IMR-90 (cell line): ENCODE measurements at regions not wholly inside any gene's neighbourhood (a gene's known extent, or its start where the extent isn't known, plus 50 kb on each side); places are given as distances from the start of the nearest gene placed in this dataset.

Experiments
- ATAC-seq: fragments of 200-7000 bp; cut with Tn5 transposase; 2 replicates; pipeline ENCODE4 v1.9.1; 2020; ENCODE audit warnings: low read depth, mild to moderate bottlenecking, moderate library complexity
- BruUV-seq: library from RNA; stranded (reverse); fragments of 400-500 nt; replicated peaks from 2 replicates; lab custom pipeline; 2021; lab: Mats Ljungman, UMichigan
- CTCF ChIA-PET: fragments of 300-600 bp; formaldehyde crosslinking; extraction: SDS; loops from one replicate; lab custom pipeline; 2021; ENCODE audit warnings: antibody characterized with exemption; lab: Yijun Ruan, JAX
- POLR2A ChIA-PET: fragments of 300-600 bp; sonication (Branson Sonifier 250); formaldehyde crosslinking; loops from one replicate; lab custom pipeline; 2022; ENCODE audit warnings: antibody characterized with exemption; ENCODE audit not compliant: unreplicated experiment; lab: Charles Lee
- DNase-seq: peaks from one replicate; pipeline ENCODE4 v3.0.0; 2013
- H2AFZ ChIP-seq: replicated peaks from 2 replicates; pipeline ENCODE3; 2013; ENCODE audit warnings: low read length, mild to moderate bottlenecking; ENCODE audit not compliant: poor library complexity
- H2AK5ac ChIP-seq: 2 replicates; pipeline ENCODE4 v1.6.1; 2013; ENCODE audit warnings: low read depth, low read length, inconsistent platforms
- H2AK9ac ChIP-seq: replicated peaks from 2 replicates; pipeline ENCODE3; 2013; ENCODE audit warnings: mild to moderate bottlenecking, low read depth, low read length, moderate library complexity; ENCODE audit not compliant: poor library complexity
- H2BK120ac ChIP-seq: 2 replicates; pipeline ENCODE4 v1.6.1; 2013; ENCODE audit warnings: low read depth, low read length, inconsistent platforms
- H2BK15ac ChIP-seq: 3 replicates; pipeline ENCODE4 v1.6.1; 2013; ENCODE audit warnings: low read depth, low read length, inconsistent platforms
- H2BK20ac ChIP-seq: 2 replicates; pipeline ENCODE4 v1.6.1; 2013; ENCODE audit warnings: low read depth, mild to moderate bottlenecking, inconsistent platforms, low read length, moderate library complexity
- H2BK5ac ChIP-seq: 2 replicates; pipeline ENCODE4 v1.6.1; 2013; ENCODE audit warnings: mild to moderate bottlenecking, low read depth, low read length, inconsistent platforms; ENCODE audit not compliant: poor library complexity, severe bottlenecking
- H3K14ac ChIP-seq: replicated peaks from 2 replicates; pipeline ENCODE4 v1.6.1; 2013; ENCODE audit warnings: low read depth, low read length, inconsistent platforms
- H3K18ac ChIP-seq: 2 replicates; pipeline ENCODE4 v1.6.1; 2013; ENCODE audit warnings: low read depth, low read length, control low read depth
- H3K23ac ChIP-seq: 2 replicates; pipeline ENCODE4 v1.6.1; 2013; ENCODE audit warnings: low read depth, low read length, inconsistent platforms
- H3K27ac ChIP-seq: 2 replicates; pipeline ENCODE4 v1.5.1; 2013; ENCODE audit warnings: mild to moderate bottlenecking, control low read depth, low read length; ENCODE audit not compliant: insufficient read depth
- H3K27me3 ChIP-seq: 2 replicates; pipeline ENCODE4 v1.6.1; 2013; ENCODE audit warnings: low read length; ENCODE audit not compliant: control insufficient read depth, insufficient read depth
- H3K36me3 ChIP-seq: 2 replicates; pipeline ENCODE4 v1.6.1; 2013; ENCODE audit warnings: low read length, mixed read lengths; ENCODE audit not compliant: control insufficient read depth, insufficient read depth
- H3K4ac ChIP-seq: 2 replicates; pipeline ENCODE4 v1.6.1; 2013; ENCODE audit warnings: low read depth, low read length, inconsistent platforms
- H3K4me1 ChIP-seq: 2 replicates; pipeline ENCODE4 v1.6.1; 2013; ENCODE audit warnings: low read length, mixed read lengths; ENCODE audit not compliant: control insufficient read depth, insufficient read depth
- H3K4me2 ChIP-seq: 2 replicates; pipeline ENCODE4 v1.6.1; 2013; ENCODE audit warnings: low read depth, mild to moderate bottlenecking, control low read depth, low read length, moderate library complexity
- H3K4me3 ChIP-seq: 2 replicates; pipeline ENCODE4 v1.5.1; 2013; ENCODE audit warnings: low read depth, mild to moderate bottlenecking, control low read depth, low read length, moderate library complexity; ENCODE audit not compliant: insufficient read depth
- H3K56ac ChIP-seq: 2 replicates; pipeline ENCODE4 v1.6.1; 2013; ENCODE audit warnings: low read length, inconsistent platforms; ENCODE audit not compliant: insufficient read depth; ENCODE audit errors: extremely low read depth
- H3K79me1 ChIP-seq, 2 experiments: 2 replicates each; pipeline ENCODE4 v1.6.1; 2013; ENCODE audit warnings: low read length in 2 of 2, inconsistent platforms in 1 of 2, low read depth in 1 of 2
- H3K9ac ChIP-seq: 2 replicates; pipeline ENCODE4 v1.6.1; 2013; ENCODE audit warnings: low read depth, low read length, control low read depth
- H3K9me1 ChIP-seq: 2 replicates; pipeline ENCODE4 v1.6.1; 2013; ENCODE audit warnings: low read length, inconsistent platforms; ENCODE audit not compliant: insufficient read depth
- H3K9me3 ChIP-seq: 2 replicates; pipeline ENCODE4 v1.6.1; 2013; ENCODE audit warnings: low read length; ENCODE audit not compliant: control insufficient read depth, insufficient read depth
- H4K20me1 ChIP-seq: 2 replicates; pipeline ENCODE4 v1.6.1; 2013; ENCODE audit warnings: low read length, inconsistent platforms; ENCODE audit not compliant: insufficient read depth
- H4K5ac ChIP-seq: 2 replicates; pipeline ENCODE4 v1.6.1; 2013; ENCODE audit warnings: mild to moderate bottlenecking, low read depth, low read length, control low read depth
- H4K8ac ChIP-seq, 2 experiments: 2 replicates each; pipeline ENCODE4 v1.6.1; 2013; ENCODE audit warnings: low read depth in 2 of 2, low read length in 2 of 2, control low read depth in 1 of 2, inconsistent platforms in 1 of 2
- H4K91ac ChIP-seq: 2 replicates; pipeline ENCODE4 v1.6.1; 2013; ENCODE audit warnings: low read depth, low read length, inconsistent platforms; ENCODE audit not compliant: insufficient read depth
- BHLHE40 ChIP-seq: fragments of 150-350 bp; IDR thresholded peaks from 2 replicates; pipeline ENCODE4 v1.6.1; 2016; ENCODE audit warnings: mild to moderate bottlenecking, low read depth, low read length
- CEBPB ChIP-seq: IDR thresholded peaks from 2 replicates; pipeline ENCODE4 v1.6.1; 2012; ENCODE audit warnings: low read depth, low read length, improper control_type of control experiment
- CHD1 ChIP-seq: IDR thresholded peaks from 2 replicates; pipeline ENCODE4 v1.6.1; 2012; ENCODE audit warnings: low read depth, low read length, improper control_type of control experiment
- CTCF ChIP-seq: conservative IDR thresholded peaks from 2 replicates; pipeline ENCODE4 v1.5.1; 2012; ENCODE audit warnings: mild to moderate bottlenecking, low read depth, low read length, improper control_type of control experiment
- ELK1 ChIP-seq: fragments of 150-350 bp; IDR thresholded peaks from 2 replicates; pipeline ENCODE4 v1.6.1; 2016; ENCODE audit warnings: low read depth, mild to moderate bottlenecking, low read length, moderate library complexity, borderline replicate concordance
- FOS ChIP-seq: fragments of 150-350 bp; IDR thresholded peaks from 2 replicates; pipeline ENCODE4 v1.6.1; 2016; ENCODE audit warnings: low read depth, low read length
- MAFK ChIP-seq: IDR thresholded peaks from 2 replicates; pipeline ENCODE4 v1.6.1; 2012; ENCODE audit warnings: low read depth, low read length, improper control_type of control experiment
- MAZ ChIP-seq: IDR thresholded peaks from 2 replicates; pipeline ENCODE4 v1.6.1; 2012; ENCODE audit warnings: low read depth, mild to moderate bottlenecking, low read length, improper control_type of control experiment, moderate library complexity, borderline replicate concordance
- NFE2L2 ChIP-seq: fragments of 150-350 bp; IDR thresholded peaks from 2 replicates; pipeline ENCODE4 v1.6.1; 2016; ENCODE audit warnings: low read depth, mild to moderate bottlenecking, low read length
- POLR2A ChIP-seq: IDR thresholded peaks from 2 replicates; pipeline ENCODE4 v1.6.1; 2012; ENCODE audit warnings: mild to moderate bottlenecking, low read depth, low read length
- RAD21 ChIP-seq: IDR thresholded peaks from 2 replicates; pipeline ENCODE4 v1.6.1; 2012; ENCODE audit warnings: low read length, improper control_type of control experiment
- RCOR1 ChIP-seq: IDR thresholded peaks from 2 replicates; pipeline ENCODE4 v1.6.1; 2012; ENCODE audit warnings: mild to moderate bottlenecking, low read length, improper control_type of control experiment; ENCODE audit not compliant: insufficient replicate concordance
- RFX5 ChIP-seq: IDR thresholded peaks from 2 replicates; pipeline ENCODE4 v1.8.0; 2012; ENCODE audit warnings: low read depth, mild to moderate bottlenecking, low read length, moderate library complexity
- SMC3 ChIP-seq: fragments of 150-350 bp; IDR thresholded peaks from 2 replicates; pipeline ENCODE4 v1.6.1; 2016; ENCODE audit warnings: low read depth, mild to moderate bottlenecking, antibody characterized with exemption, low read length, moderate library complexity
- USF2 ChIP-seq: fragments of 150-350 bp; IDR thresholded peaks from 2 replicates; pipeline ENCODE4 v1.6.1; 2017; ENCODE audit warnings: mild to moderate bottlenecking, antibody characterized with exemption, low read length, low read depth
- WGBS, 2 experiments: methylation state at CpG; one replicate each; pipeline versions ENCODE4 v1.1.5 to v1.1.7; 2013; ENCODE audit warnings: missing lambda C conversion rate in 2 of 2; ENCODE audit not compliant: insufficient read length in 1 of 2; ENCODE audit errors: extremely low coverage in 2 of 2; 5-methylcytosine and 5-hydroxymethylcytosine counted together
- dilution Hi-C: fragments of 300-500 bp; cut with HindIII; formaldehyde crosslinking; loops from one replicate; pipeline ENCODE4 v1.14.3; 2018; ENCODE audit warnings: low sequenced_read_pairs; ENCODE audit not compliant: unreplicated experiment
- in situ Hi-C: fragments of 300-500 bp; cut with MboI; formaldehyde crosslinking; loops from 3 replicates; pipeline ENCODE4 v1.14.3; 2019; ENCODE audit warnings: low sequenced_read_pairs, inconsistent platforms, mixed read lengths
- intact Hi-C: fragments of 100-400 bp; cut with micrococcal nuclease; formaldehyde crosslinking; loops from 2 replicates; pipeline ENCODE4 v1.10.0; 2022

GRCh38 chr12:25810683-25811082 is 147.8 kb upstream of the RASSF8 start:
- DNase-seq (no peak), ATAC-seq (no peak)
- Histone ChIP-seq H2BK5ac (no peak overlapping the region), H2BK15ac (no peak overlapping the region), H2AFZ (no peak overlapping the region), H3K9me3 (no peaks in the 10 kb centered on the region), H3K4ac (no peak overlapping the region), H3K9me1 (0 out of 2 replicates have a peak, but pooled peaks cover 3% of the 10 kb centered on the region), H3K36me3 (no peaks in the 10 kb centered on the region), H3K4me2 (no peak overlapping the region), H3K56ac (no peak overlapping the region), H4K5ac (no peak overlapping the region), H4K8ac (no peak overlapping the region), H4K20me1 (no peaks in the 10 kb centered on the region), H3K14ac (no peak overlapping the region), H3K23ac (no peak overlapping the region), H4K91ac (no peak overlapping the region), H2AK9ac (no peak overlapping the region), H3K4me1 (peaks cover 3% of the 10 kb centered on the region; the same call in 1 of the 2 replicates), H3K9ac (no peak overlapping the region), H3K27ac (no peak overlapping the region), H2BK120ac (no peak overlapping the region), H3K79me1 (no peaks in the 10 kb centered on the region), H3K27me3 (no peaks in the 10 kb centered on the region), H3K4me3 (no peak overlapping the region), H2BK20ac (no peak overlapping the region), H2AK5ac (no peak overlapping the region), H3K18ac (no peak overlapping the region)
- intact Hi-C loops (no loop called here), in situ Hi-C loops (no loop called here), dilution Hi-C loops (no loop called here)
- no peak for TF ChIP-seq RFX5
- no peak for TF ChIP-seq BHLHE40
- TF ChIP-seq SMC3 = no peak
- no peak for TF ChIP-seq ELK1
- no peak for TF ChIP-seq POLR2A
- TF ChIP-seq CHD1 = no peak
- no peak for TF ChIP-seq NFE2L2
- no peak for TF ChIP-seq FOS
- no peak for TF ChIP-seq MAFK
- no peak for TF ChIP-seq CTCF
- no peak for TF ChIP-seq RAD21
- TF ChIP-seq RCOR1 = no peak
- TF ChIP-seq USF2 = no peak
- no peak for TF ChIP-seq MAZ
- no peak for TF ChIP-seq CEBPB
- BruUV-seq = no TSS peak
- ChIA-PET POLR2A (no interaction called here), CTCF (no interaction called here)
- 67% methylated on average over 1 of the region's 1 CpG; no CpG with 5 or more reads in 1 of the 2 experiments for WGBS, 2 experiments
